ENCODE measurements at regions not wholly inside any gene's neighbourhood (a gene's known extent, or its start where the extent isn't known, plus 50 kb on each side); places are given as distances from the start of the nearest gene placed in this dataset.

DNA sequence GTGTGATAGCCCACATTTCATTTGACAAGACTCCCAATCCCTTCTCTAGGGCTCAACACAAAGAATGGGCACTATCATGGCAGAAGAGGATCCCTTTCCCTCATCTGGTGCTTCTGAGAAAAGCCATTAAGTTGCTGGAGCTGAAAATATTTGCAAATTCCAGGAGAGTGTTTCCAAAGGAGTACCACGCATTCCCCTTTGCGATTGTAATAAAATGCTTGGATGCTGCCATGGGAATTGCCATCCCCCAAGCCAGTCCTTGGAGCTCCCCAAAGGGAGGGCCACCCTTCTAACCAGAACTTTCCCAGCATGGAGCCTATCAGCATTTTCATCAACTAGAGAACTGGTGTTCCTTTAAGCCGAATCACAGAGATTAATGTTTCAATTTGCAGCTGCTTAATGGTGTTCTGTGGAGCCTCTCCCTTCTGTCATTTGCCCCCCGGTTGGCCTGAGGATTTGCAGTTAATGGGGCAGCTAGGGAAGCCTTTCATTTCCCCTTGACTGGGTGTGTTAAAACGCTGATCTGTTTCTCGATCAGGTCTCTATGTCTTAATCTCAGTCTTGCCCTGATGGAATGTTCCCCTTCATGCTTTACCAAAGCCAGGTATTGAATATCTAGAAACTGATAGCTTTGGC lies 133.0 kb downstream of the ENC1 start:
- Histone ChIP-seq H3K27me3 (ENCODE audit: insufficient read depth, low read length, poor library complexity, severe bottlenecking) (no peaks in the 10 kb centered on the region), H4K20me1 (ENCODE audit: insufficient read depth, low read length, poor library complexity, severe bottlenecking) (no peaks in the 10 kb centered on the region), H3K4me1 (ENCODE audit: insufficient read depth, low read length, poor library complexity, severe bottlenecking) (peaks cover 15% of the 10 kb centered on the region), H3K36me3 (ENCODE audit: insufficient read depth, low read length) (no peaks in the 10 kb centered on the region), H3K9ac (ENCODE audit: low read depth, low read length, poor library complexity, severe bottlenecking) (no peak overlapping the region), H3K4me2 (ENCODE audit: low read depth, low read length, poor library complexity, severe bottlenecking) (no peak overlapping the region), H2AFZ (ENCODE audit: low read length) (no peak overlapping the region), H3F3A (ENCODE audit: low read depth) (0 out of 2 replicates have a peak, but pooled peaks cover 4% of the 10 kb centered on the region), H3K9me2 (replicated peaks; ENCODE audit: low read depth, low read length) (no peaks in the 10 kb centered on the region), H3K4me3 (ENCODE audit: low read length, poor library complexity, severe bottlenecking) (no peak overlapping the region), H3K9me3 (ENCODE audit: insufficient read depth, low read depth, low read length) (no peaks in the 10 kb centered on the region), H3K79me2 (ENCODE audit: insufficient read depth, low read length) (no peaks in the 10 kb centered on the region)
- no peak for TF ChIP-seq EZH2phosphoT487 (IDR thresholded peaks at IDR 0.05; ENCODE audit: borderline replicate concordance)
- TF ChIP-seq, protein P1, sequence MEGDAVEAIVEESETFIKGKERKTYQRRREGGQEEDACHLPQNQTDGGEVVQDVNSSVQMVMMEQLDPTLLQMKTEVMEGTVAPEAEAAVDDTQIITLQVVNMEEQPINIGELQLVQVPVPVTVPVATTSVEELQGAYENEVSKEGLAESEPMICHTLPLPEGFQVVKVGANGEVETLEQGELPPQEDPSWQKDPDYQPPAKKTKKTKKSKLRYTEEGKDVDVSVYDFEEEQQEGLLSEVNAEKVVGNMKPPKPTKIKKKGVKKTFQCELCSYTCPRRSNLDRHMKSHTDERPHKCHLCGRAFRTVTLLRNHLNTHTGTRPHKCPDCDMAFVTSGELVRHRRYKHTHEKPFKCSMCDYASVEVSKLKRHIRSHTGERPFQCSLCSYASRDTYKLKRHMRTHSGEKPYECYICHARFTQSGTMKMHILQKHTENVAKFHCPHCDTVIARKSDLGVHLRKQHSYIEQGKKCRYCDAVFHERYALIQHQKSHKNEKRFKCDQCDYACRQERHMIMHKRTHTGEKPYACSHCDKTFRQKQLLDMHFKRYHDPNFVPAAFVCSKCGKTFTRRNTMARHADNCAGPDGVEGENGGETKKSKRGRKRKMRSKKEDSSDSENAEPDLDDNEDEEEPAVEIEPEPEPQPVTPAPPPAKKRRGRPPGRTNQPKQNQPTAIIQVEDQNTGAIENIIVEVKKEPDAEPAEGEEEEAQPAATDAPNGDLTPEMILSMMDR (conservative IDR thresholded peaks at IDR 0.05; ENCODE audit: low read length) = no peak

DNA sequence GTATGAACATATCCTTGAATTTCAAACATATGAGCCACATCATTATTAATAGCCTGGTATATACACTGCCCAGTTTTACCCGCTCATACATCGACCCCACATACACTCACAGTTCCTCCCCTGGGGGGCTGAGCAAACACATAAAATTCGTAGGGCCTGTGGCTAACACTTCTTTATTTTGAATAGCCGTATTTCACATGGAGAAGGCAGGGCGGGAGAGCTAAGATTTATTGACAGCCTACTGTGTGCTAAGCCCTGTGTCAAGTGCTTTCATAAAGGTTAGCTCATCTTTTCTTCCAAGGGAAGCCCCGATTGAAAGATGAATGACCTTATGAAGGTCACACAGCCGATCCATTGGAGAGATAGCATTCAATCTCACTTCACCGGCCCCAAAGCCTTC lies 134.4 kb downstream of the ENC1 start:
- Histone ChIP-seq H3K36me3 (ENCODE audit: insufficient read depth, low read length) (no peaks in the 10 kb centered on the region), H3K9ac (ENCODE audit: low read depth, low read length, poor library complexity, severe bottlenecking) (no peak overlapping the region)

DNA sequence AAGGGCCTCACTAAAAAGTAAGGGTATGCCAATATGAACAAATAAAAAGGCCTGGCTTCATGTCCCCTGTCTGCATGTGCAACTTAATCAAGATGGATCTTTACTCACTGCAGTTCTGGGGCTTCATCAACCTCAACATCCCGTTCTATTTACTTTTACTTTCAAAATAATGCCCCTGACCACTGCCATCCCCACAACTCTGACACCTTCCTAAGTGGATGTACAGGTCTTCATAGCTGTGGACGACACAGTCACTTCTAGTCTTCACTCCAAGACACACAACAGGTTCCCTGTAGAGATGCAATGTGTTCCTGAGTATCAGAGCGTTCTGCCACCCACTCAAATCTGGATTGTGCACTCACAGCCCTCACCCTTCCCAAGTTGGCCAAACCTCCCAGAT lies 136.1 kb downstream of the ENC1 start:
- Histone ChIP-seq H3K4me1 (ENCODE audit: insufficient read depth, low read length, poor library complexity, severe bottlenecking) (peaks cover 25% of the 10 kb centered on the region), H3K79me2 (ENCODE audit: insufficient read depth, low read length) (no peaks in the 10 kb centered on the region), H4K20me1 (ENCODE audit: insufficient read depth, low read length, poor library complexity, severe bottlenecking) (no peaks in the 10 kb centered on the region), H3K9me3 (ENCODE audit: insufficient read depth, low read depth, low read length) (no peaks in the 10 kb centered on the region), H3K36me3 (ENCODE audit: insufficient read depth, low read length) (no peaks in the 10 kb centered on the region), H3K9ac (ENCODE audit: low read depth, low read length, poor library complexity, severe bottlenecking) (no peak overlapping the region), H3K4me2 (ENCODE audit: low read depth, low read length, poor library complexity, severe bottlenecking) (no peak overlapping the region), H3K9me2 (replicated peaks; ENCODE audit: low read depth, low read length) (no peaks in the 10 kb centered on the region), H3F3A (ENCODE audit: low read depth) (0 out of 2 replicates have a peak, but pooled peaks cover 4% of the 10 kb centered on the region), H2AFZ (ENCODE audit: low read length) (no peak overlapping the region), H3K27me3 (ENCODE audit: insufficient read depth, low read length, poor library complexity, severe bottlenecking) (no peaks in the 10 kb centered on the region), H3K4me3 (ENCODE audit: low read length, poor library complexity, severe bottlenecking) (no peak overlapping the region)
- TF ChIP-seq, protein P1 (conservative IDR thresholded peaks at IDR 0.05; ENCODE audit: low read length) = no peak
- no peak for TF ChIP-seq EZH2phosphoT487 (IDR thresholded peaks at IDR 0.05; ENCODE audit: borderline replicate concordance)

More for the DNA sequence above, 134.4 kb downstream of the ENC1 start:
- no peak overlapping the region for H2AFZ ChIP-seq (ENCODE audit: low read length)
- H4K20me1 ChIP-seq (ENCODE audit: insufficient read depth, low read length, poor library complexity, severe bottlenecking) = no peaks in the 10 kb centered on the region
- H3K9me3 ChIP-seq (ENCODE audit: insufficient read depth, low read depth, low read length) = no peaks in the 10 kb centered on the region
- H3K79me2 ChIP-seq (ENCODE audit: insufficient read depth, low read length) = no peaks in the 10 kb centered on the region
- no peaks in the 10 kb centered on the region for H3K9me2 ChIP-seq (replicated peaks; ENCODE audit: low read depth, low read length)
- no peak for TF ChIP-seq EZH2phosphoT487 (IDR thresholded peaks at IDR 0.05; ENCODE audit: borderline replicate concordance)
- TF ChIP-seq, protein P1 (conservative IDR thresholded peaks at IDR 0.05; ENCODE audit: low read length) = no peak
- H3F3A ChIP-seq (ENCODE audit: low read depth) = 0 out of 2 replicates have a peak, but pooled peaks cover 4% of the 10 kb centered on the region
- no peaks in the 10 kb centered on the region for H3K27me3 ChIP-seq (ENCODE audit: insufficient read depth, low read length, poor library complexity, severe bottlenecking)
- H3K4me2 ChIP-seq (ENCODE audit: low read depth, low read length, poor library complexity, severe bottlenecking) = no peak overlapping the region
- peaks cover 25% of the 10 kb centered on the region for H3K4me1 ChIP-seq (ENCODE audit: insufficient read depth, low read length, poor library complexity, severe bottlenecking)
- no peak overlapping the region for H3K4me3 ChIP-seq (ENCODE audit: low read length, poor library complexity, severe bottlenecking)

All from Loucy (cell line).